CD4-positive, CD25-positive, alpha-beta regulatory T cell (primary cell): ENCODE measurements at regions not wholly inside any gene's neighbourhood (a gene's known extent, or its start where the extent isn't known, plus 50 kb on each side); places are given as distances from the start of the nearest gene placed in this dataset.
"Not testable (repeated sequence)": the region's sequence is repeated elsewhere in the genome, so short reads cannot be mapped to it uniquely, and the experiment has no call there.

ENCODE experiments used
- ATAC-seq, 2 donors: fragments of 150-1000 bp; cut with Tn5 transposase; one replicate each; pipeline ENCODE4 v1.10.0; 2021; ENCODE audit warnings: low read depth in 2 of 2, moderate number of reproducible peaks in 2 of 2, moderate library complexity in 1 of 2
- DNase-seq, 3 donors: peaks; one replicate each; pipeline versions ENCODE4 v3.0.0 to v3.0.0-alpha.2; 2012 to 2022; ENCODE audit warnings: mixed read lengths in 1 of 3
- H3K27ac ChIP-seq: one replicate; pipeline ENCODE4 v1.7.0; 2013; ENCODE audit warnings: mild to moderate bottlenecking, low read length; ENCODE audit not compliant: insufficient read depth, poor library complexity, severe bottlenecking
- H3K27me3 ChIP-seq: one replicate; pipeline ENCODE4 v1.7.0; 2013; ENCODE audit warnings: low read length; ENCODE audit not compliant: control insufficient read depth, insufficient read depth
- H3K36me3 ChIP-seq: one replicate; pipeline ENCODE4 v1.7.0; 2013; ENCODE audit warnings: mild to moderate bottlenecking, low read length, moderate library complexity; ENCODE audit not compliant: control insufficient read depth, insufficient read depth
- H3K4me1 ChIP-seq: 2 replicates; pipeline ENCODE4 v1.7.0; 2013; ENCODE audit warnings: mild to moderate bottlenecking, low read length; ENCODE audit not compliant: insufficient read depth, control insufficient read depth, poor library complexity, severe bottlenecking
- H3K4me3 ChIP-seq: one replicate; pipeline ENCODE4 v1.7.0; 2013; ENCODE audit warnings: low read depth, mild to moderate bottlenecking, low read length, moderate library complexity
- H3K9me3 ChIP-seq, 2 experiments: 1 replicate in 1 of 2; 2 replicates in 1 of 2; pipeline ENCODE4 v1.7.0; 2013; ENCODE audit warnings: low read length in 2 of 2, mild to moderate bottlenecking in 1 of 2, moderate library complexity in 1 of 2; ENCODE audit not compliant: control insufficient read depth in 2 of 2
- H3K27ac Mint-ChIP-seq, 3 donors: one replicate each; pipeline ENCODE4 v1.8.0; 2020 to 2022; ENCODE audit warnings: mild to moderate bottlenecking in 3 of 3, mixed read lengths in 3 of 3, moderate library complexity in 2 of 3
- H3K27me3 Mint-ChIP-seq: one replicate; pipeline ENCODE4 v1.8.0; 2022; ENCODE audit warnings: mild to moderate bottlenecking, mixed read lengths
- H3K36me3 Mint-ChIP-seq: one replicate; pipeline ENCODE4 v1.8.0; 2020; ENCODE audit warnings: mixed read lengths
- H3K4me1 Mint-ChIP-seq, 4 donors: one replicate each; pipeline ENCODE4 v1.8.0; 2020 to 2022; ENCODE audit warnings: mixed read lengths in 4 of 4, mild to moderate bottlenecking in 1 of 4
- H3K4me3 Mint-ChIP-seq, 4 donors: one replicate each; pipeline ENCODE4 v1.8.0; 2020 to 2022; ENCODE audit warnings: mild to moderate bottlenecking in 4 of 4, mixed read lengths in 4 of 4, moderate library complexity in 3 of 4
- H3K9me3 Mint-ChIP-seq, 7 donors: one replicate each; pipeline ENCODE4 v1.8.0; 2020 to 2022; ENCODE audit warnings: mixed read lengths in 7 of 7, mild to moderate bottlenecking in 3 of 7, moderate library complexity in 2 of 7

DNA sequence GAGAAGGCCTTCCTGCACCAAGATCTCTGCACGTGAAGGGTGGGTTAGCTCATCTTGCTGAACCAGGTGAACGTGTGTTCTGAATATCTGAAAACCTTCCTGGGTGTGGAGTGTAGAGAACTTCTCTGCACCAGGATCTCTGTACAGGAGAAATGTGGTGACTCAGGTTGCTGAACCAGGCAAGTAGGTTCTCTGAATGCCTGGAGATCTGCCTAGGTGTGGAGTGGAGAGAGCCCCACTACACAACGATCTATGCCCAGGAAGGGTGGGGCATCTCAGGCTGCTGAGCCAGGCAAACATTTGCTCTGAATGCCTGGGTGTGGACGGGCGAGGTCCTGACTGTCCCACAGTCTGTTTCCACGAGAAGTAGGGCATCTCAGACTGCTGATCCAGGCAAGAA, 1002.3 kb upstream of the KCND2 start:
- Mint-ChIP-seq H3K36me3 (no peaks in the 10 kb centered on the region), H3K4me1 (no peaks in the 10 kb centered on the region), H3K27me3 (no peaks in the 10 kb centered on the region), H3K4me3 (no peak overlapping the region), H3K27ac (no peak overlapping the region), H3K9me3 (peaks cover 0 to 17% (median 3%) of the 10 kb centered on the region in 7 donors)
- ATAC-seq = no peak
- Histone ChIP-seq H3K36me3 (no peaks in the 10 kb centered on the region), H3K9me3 (no peaks in the 10 kb centered on the region), H3K4me1 (no peaks in the 10 kb centered on the region), H3K27me3 (no peaks in the 10 kb centered on the region), H3K27ac (no peak overlapping the region), H3K4me3 (no peak overlapping the region)
- no peak for DNase-seq

- Mint-ChIP-seq H3K9me3 (peaks cover 0 to 18% (median 3%) of the 10 kb centered on the region in 7 donors), H3K27me3 (no peaks in the 10 kb centered on the region), H3K27ac (no peak overlapping the region), H3K4me1 (no peaks in the 10 kb centered on the region), H3K4me3 (no peak overlapping the region), H3K36me3 (no peaks in the 10 kb centered on the region)
- Histone ChIP-seq H3K9me3 (no peaks in the 10 kb centered on the region), H3K27me3 (no peaks in the 10 kb centered on the region), H3K36me3 (no peaks in the 10 kb centered on the region), H3K4me3 (no peak overlapping the region), H3K4me1 (no peaks in the 10 kb centered on the region), H3K27ac (no peak overlapping the region)
- DNase-seq (no peak), ATAC-seq (no peak)
These were observed 1001.7 kb upstream of the KCND2 start for GRCh38 chr7:119271147-119271779.

- no peak for DNase-seq
- Histone ChIP-seq H3K36me3 (no peaks in the 10 kb centered on the region), H3K4me1 (no peaks in the 10 kb centered on the region), H3K27me3 (no peaks in the 10 kb centered on the region), H3K9me3 (peaks cover 0 to 4% of the 10 kb centered on the region in 2 experiments), H3K27ac (no peak overlapping the region), H3K4me3 (no peak overlapping the region)
- Mint-ChIP-seq H3K9me3 (peaks cover 2 to 10% (median 6%) of the 10 kb centered on the region in 7 donors), H3K4me1 (no peaks in the 10 kb centered on the region), H3K27me3 (no peaks in the 10 kb centered on the region), H3K27ac (no peak overlapping the region), H3K36me3 (no peaks in the 10 kb centered on the region), H3K4me3 (no peak overlapping the region)
- no peak for ATAC-seq
These were observed 991.7 kb upstream of the KCND2 start for GRCh38 chr7:119281181-119281846.

DNA sequence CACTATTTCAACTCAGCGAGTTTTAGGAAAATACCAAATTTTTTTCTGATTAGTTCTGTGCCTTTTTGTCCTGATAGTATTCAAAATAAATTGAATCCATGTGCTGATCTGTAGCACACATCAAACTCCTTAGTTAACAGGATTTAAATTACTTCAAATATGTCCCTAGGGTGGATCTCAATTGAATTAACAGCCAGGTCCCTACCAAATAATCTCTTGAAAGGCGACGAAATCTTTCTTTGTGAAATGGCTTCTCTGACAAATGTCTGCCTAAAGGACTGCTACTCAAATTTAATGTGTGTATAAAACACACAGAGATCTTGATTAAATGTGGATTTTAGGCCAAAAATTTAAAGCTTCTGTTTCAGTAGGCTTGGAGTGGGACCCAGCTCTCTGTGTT, 989.6 kb upstream of the KCND2 start:
- Mint-ChIP-seq H3K27me3 (no peaks in the 10 kb centered on the region), H3K36me3 (no peaks in the 10 kb centered on the region), H3K4me3 (no peak overlapping the region), H3K27ac (no peak overlapping the region), H3K4me1 (no peaks in the 10 kb centered on the region), H3K9me3 (peaks cover 1 to 14% (median 4%) of the 10 kb centered on the region in 7 donors)
- no peak overlapping the region for H3K27ac ChIP-seq
- ATAC-seq = no peak
- no peaks in the 10 kb centered on the region for H3K4me1 ChIP-seq
- DNase-seq = no peak
- H3K9me3 ChIP-seq = peaks cover 0 to 6% of the 10 kb centered on the region in 2 experiments
- no peak overlapping the region for H3K4me3 ChIP-seq
- no peaks in the 10 kb centered on the region for H3K27me3 ChIP-seq
- no peaks in the 10 kb centered on the region for H3K36me3 ChIP-seq

GRCh38 chr7:119288416-119288815, 984.6 kb upstream of the KCND2 start:
- no peaks in the 10 kb centered on the region for H3K36me3 Mint-ChIP-seq
- Histone ChIP-seq H3K9me3 (peaks cover 0 to 2% of the 10 kb centered on the region in 2 experiments), H3K27me3 (no peaks in the 10 kb centered on the region), H3K4me3 (no peak overlapping the region), H3K36me3 (no peaks in the 10 kb centered on the region), H3K27ac (no peak overlapping the region), H3K4me1 (no peaks in the 10 kb centered on the region)
- no peak overlapping the region for H3K4me3 Mint-ChIP-seq
- H3K4me1 Mint-ChIP-seq = no peaks in the 10 kb centered on the region
- no peaks in the 10 kb centered on the region for H3K27me3 Mint-ChIP-seq
- H3K9me3 Mint-ChIP-seq = peaks cover 0 to 16% (median 0%) of the 10 kb centered on the region in 7 donors
- no peak for ATAC-seq
- DNase-seq = no peak
- no peak overlapping the region for H3K27ac Mint-ChIP-seq

DNA sequence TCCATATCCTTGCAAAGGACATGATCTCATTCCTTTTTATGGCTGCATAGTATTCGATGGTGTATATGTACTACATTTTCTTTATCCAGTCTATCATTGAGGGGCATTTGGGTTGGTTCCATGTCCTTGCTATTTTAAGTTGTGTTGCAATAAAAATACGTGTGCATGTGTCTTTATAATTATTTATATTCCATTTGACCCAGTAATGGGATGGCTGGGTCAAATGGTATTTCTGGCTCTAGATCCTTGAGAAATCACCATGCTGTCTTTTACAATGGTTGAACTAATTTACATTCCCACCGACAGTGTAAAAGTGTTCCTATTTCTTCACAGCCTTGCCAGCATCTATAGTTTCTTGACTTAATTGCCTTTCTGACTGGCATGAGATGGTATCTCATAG, 972.6 kb upstream of the KCND2 start:
- H3K4me3 Mint-ChIP-seq, H3K36me3 ChIP-seq, H3K36me3 Mint-ChIP-seq, H3K4me1 Mint-ChIP-seq, H3K4me3 ChIP-seq, H3K27ac ChIP-seq, H3K27me3 Mint-ChIP-seq, H3K27ac Mint-ChIP-seq, H3K9me3 ChIP-seq, H3K4me1 ChIP-seq, DNase-seq, ATAC-seq, H3K27me3 ChIP-seq: not testable (repeated sequence)
- peaks cover 3 to 44% (median 5%) of the 10 kb centered on the region in 7 donors for H3K9me3 Mint-ChIP-seq

GRCh38 chr7:119320316-119320715, 952.7 kb upstream of the KCND2 start:
- no peak overlapping the region for H3K4me3 Mint-ChIP-seq
- no peak overlapping the region for H3K27ac Mint-ChIP-seq
- ATAC-seq (no peak), DNase-seq (no peak)
- no peaks in the 10 kb centered on the region for H3K36me3 Mint-ChIP-seq
- Histone ChIP-seq H3K27me3 (no peaks in the 10 kb centered on the region), H3K4me1 (no peaks in the 10 kb centered on the region), H3K9me3 (peaks cover 0 to 4% of the 10 kb centered on the region in 2 experiments), H3K36me3 (no peaks in the 10 kb centered on the region), H3K27ac (no peak overlapping the region), H3K4me3 (no peak overlapping the region)
- H3K4me1 Mint-ChIP-seq = no peaks in the 10 kb centered on the region
- H3K27me3 Mint-ChIP-seq = no peaks in the 10 kb centered on the region
- H3K9me3 Mint-ChIP-seq = peaks cover 0 to 13% (median 4%) of the 10 kb centered on the region in 7 donors

GRCh38 chr7:119329715-119330114, 943.3 kb upstream of the KCND2 start:
- Mint-ChIP-seq H3K27ac (no peak overlapping the region), H3K36me3 (no peaks in the 10 kb centered on the region), H3K27me3 (no peaks in the 10 kb centered on the region), H3K4me1 (no peaks in the 10 kb centered on the region), H3K9me3 (peaks cover 2 to 28% (median 6%) of the 10 kb centered on the region in 7 donors), H3K4me3 (no peak overlapping the region)
- no peaks in the 10 kb centered on the region for H3K36me3 ChIP-seq
- peaks cover 0 to under 1% of the 10 kb centered on the region in 2 experiments for H3K9me3 ChIP-seq
- no peaks in the 10 kb centered on the region for H3K27me3 ChIP-seq
- H3K4me3 ChIP-seq = no peak overlapping the region
- DNase-seq (no peak), ATAC-seq (no peak)
- H3K27ac ChIP-seq = no peak overlapping the region
- H3K4me1 ChIP-seq = no peaks in the 10 kb centered on the region
